ENCODE measurements at regions not wholly inside any gene's neighbourhood (a gene's known extent, or its start where the extent isn't known, plus 50 kb on each side); places are given as distances from the start of the nearest gene placed in this dataset.

DNA sequence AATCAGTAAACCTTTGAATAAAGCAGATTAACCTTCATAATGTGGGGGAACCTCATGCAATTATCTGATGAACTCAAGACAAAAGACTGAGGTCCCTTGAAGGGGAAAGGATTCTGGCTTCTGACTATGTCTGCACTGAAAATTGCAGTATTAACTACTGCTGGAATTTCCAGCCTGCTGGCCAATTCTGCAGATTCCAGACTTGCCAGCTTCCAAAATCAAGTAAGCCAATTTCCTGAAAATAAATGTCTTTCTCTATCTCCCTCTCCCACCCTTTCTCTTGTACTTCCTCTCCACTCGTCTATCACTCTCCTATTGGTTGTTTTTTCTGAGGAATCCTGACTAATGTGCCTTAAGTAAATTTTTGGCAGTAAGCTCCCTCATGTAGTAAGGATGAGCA, 1479.9 kb upstream of the PRR20A start:
- TF ChIP-seq POLR2A (IDR thresholded peaks at IDR 0.05) (no peak), CTCF (IDR thresholded peaks at IDR 0.05) (no peak)

All from Peyer's patch (tissue), 4 donors.